Mesendoderm (in vitro differentiated cells): ENCODE measurements at regions not wholly inside any gene's neighbourhood (a gene's known extent, or its start where the extent isn't known, plus 50 kb on each side); places are given as distances from the start of the nearest gene placed in this dataset.

ENCODE experiments used
- DNase-seq: peaks from one replicate; pipeline ENCODE4 v3.0.0; 2013
- H2AK5ac ChIP-seq: 2 replicates; pipeline ENCODE4 v1.6.1; 2013; ENCODE audit warnings: low read length, inconsistent platforms
- H2BK120ac ChIP-seq: 2 replicates; pipeline ENCODE4 v1.6.1; 2013; ENCODE audit warnings: low read depth, mild to moderate bottlenecking, low read length, moderate library complexity, mixed read lengths
- H2BK15ac ChIP-seq: replicated peaks from 2 replicates; pipeline ENCODE4 v1.6.1; 2013; ENCODE audit warnings: low read depth, mild to moderate bottlenecking, moderate library complexity
- H2BK5ac ChIP-seq: 2 replicates; pipeline ENCODE4 v1.6.1; 2013; ENCODE audit warnings: low read length, inconsistent platforms
- H3K18ac ChIP-seq: 2 replicates; pipeline ENCODE4 v1.6.1; 2013; ENCODE audit warnings: mild to moderate bottlenecking, low read length, mixed read lengths
- H3K23ac ChIP-seq: one replicate; pipeline ENCODE4 v1.6.1; 2013; ENCODE audit warnings: low read length
- H3K27ac ChIP-seq: 2 replicates; pipeline ENCODE4 v1.5.1; 2013; ENCODE audit warnings: low read depth, mild to moderate bottlenecking, inconsistent platforms, low read length, moderate library complexity
- H3K27me3 ChIP-seq: 2 replicates; pipeline ENCODE4 v1.6.1; 2013; ENCODE audit warnings: low read length, control low read depth, mild to moderate bottlenecking, inconsistent platforms; ENCODE audit not compliant: insufficient read depth, poor library complexity
- H3K36me3 ChIP-seq: 2 replicates; pipeline ENCODE4 v1.6.1; 2013; ENCODE audit warnings: low read length, inconsistent platforms; ENCODE audit not compliant: control insufficient read depth, insufficient read depth
- H3K4ac ChIP-seq: one replicate; pipeline ENCODE4 v1.6.1; 2013; ENCODE audit warnings: low read depth, mild to moderate bottlenecking, low read length, moderate library complexity
- H3K4me1 ChIP-seq: 2 replicates; pipeline ENCODE4 v1.6.1; 2013; ENCODE audit warnings: low read depth, low read length, inconsistent platforms; ENCODE audit not compliant: control insufficient read depth
- H3K4me2 ChIP-seq: 2 replicates; pipeline ENCODE4 v1.6.1; 2013; ENCODE audit warnings: low read length
- H3K4me3 ChIP-seq: 2 replicates; pipeline ENCODE4 v1.5.1; 2013; ENCODE audit warnings: mild to moderate bottlenecking, low read length
- H3K56ac ChIP-seq: one replicate; pipeline ENCODE4 v1.6.1; 2013; ENCODE audit warnings: low read length
- H3K79me1 ChIP-seq: 2 replicates; pipeline ENCODE4 v1.6.1; 2013; ENCODE audit warnings: low read length, inconsistent platforms
- H3K79me2 ChIP-seq: 2 replicates; pipeline ENCODE4 v1.6.1; 2013; ENCODE audit warnings: mild to moderate bottlenecking, low read length; ENCODE audit not compliant: control insufficient read depth, insufficient read depth
- H3K9ac ChIP-seq: 2 replicates; pipeline ENCODE4 v1.6.1; 2013; ENCODE audit warnings: low read length, inconsistent platforms
- H4K5ac ChIP-seq: one replicate; pipeline ENCODE4 v1.6.1; 2013; ENCODE audit warnings: low read length
- H4K8ac ChIP-seq: one replicate; pipeline ENCODE4 v1.6.1; 2013; ENCODE audit warnings: low read depth, mild to moderate bottlenecking, control low read depth, low read length, moderate library complexity
- WGBS: extraction: QIAGEN DNeasy Blood & Tissue Kit; methylation state at CpG from one replicate; pipeline ENCODE4 v1.1.7; 2013; ENCODE audit warnings: low lambda C conversion rate, missing lambda C conversion rate; ENCODE audit not compliant: insufficient coverage; ENCODE audit errors: extremely low coverage; 5-methylcytosine and 5-hydroxymethylcytosine counted together

GRCh38 chr12:43126652-43127375 is 425.2 kb downstream of the ADAMTS20 start:
- Histone ChIP-seq H3K4me1 (no peaks in the 10 kb centered on the region), H3K4ac (no peak overlapping the region), H2BK120ac (no peak overlapping the region), H3K56ac (no peak overlapping the region), H2BK15ac (no peak overlapping the region), H3K79me1 (no peaks in the 10 kb centered on the region), H2AK5ac (no peak overlapping the region), H3K79me2 (no peaks in the 10 kb centered on the region), H2BK5ac (no peak overlapping the region), H3K4me2 (no peak overlapping the region), H3K23ac (no peak overlapping the region), H3K9ac (no peak overlapping the region), H4K5ac (no peak overlapping the region), H3K4me3 (no peak overlapping the region), H3K27me3 (no peaks in the 10 kb centered on the region), H3K36me3 (no peaks in the 10 kb centered on the region), H3K27ac (no peak overlapping the region), H4K8ac (no peak overlapping the region), H3K18ac (no peak overlapping the region)
- DNase-seq, result no peak
- no CpG with 5 or more reads among the region's 2 CpGs for WGBS

- H3K23ac ChIP-seq, result no peak overlapping the region
- no peak overlapping the region for H2BK120ac ChIP-seq
- no peaks in the 10 kb centered on the region for H3K36me3 ChIP-seq
- no peaks in the 10 kb centered on the region for H3K79me2 ChIP-seq
- H3K18ac ChIP-seq, result no peak overlapping the region
- no peaks in the 10 kb centered on the region for H3K27me3 ChIP-seq
- no peak overlapping the region for H2BK5ac ChIP-seq
- no peak overlapping the region for H2BK15ac ChIP-seq
- no peak overlapping the region for H3K27ac ChIP-seq
- H3K4me3 ChIP-seq, result no peak overlapping the region
- H4K8ac ChIP-seq, result no peak overlapping the region
- H2AK5ac ChIP-seq, result no peak overlapping the region
- no peak overlapping the region for H3K4me2 ChIP-seq
- no peak for DNase-seq
- H3K56ac ChIP-seq, result no peak overlapping the region
- no peak overlapping the region for H3K9ac ChIP-seq
- H3K4ac ChIP-seq, result no peak overlapping the region
- no peaks in the 10 kb centered on the region for H3K79me1 ChIP-seq
- no peaks in the 10 kb centered on the region for H3K4me1 ChIP-seq
- H4K5ac ChIP-seq, result no peak overlapping the region
These were observed 428.5 kb downstream of the ADAMTS20 start for GRCh38 chr12:43123461-43123860.

DNA sequence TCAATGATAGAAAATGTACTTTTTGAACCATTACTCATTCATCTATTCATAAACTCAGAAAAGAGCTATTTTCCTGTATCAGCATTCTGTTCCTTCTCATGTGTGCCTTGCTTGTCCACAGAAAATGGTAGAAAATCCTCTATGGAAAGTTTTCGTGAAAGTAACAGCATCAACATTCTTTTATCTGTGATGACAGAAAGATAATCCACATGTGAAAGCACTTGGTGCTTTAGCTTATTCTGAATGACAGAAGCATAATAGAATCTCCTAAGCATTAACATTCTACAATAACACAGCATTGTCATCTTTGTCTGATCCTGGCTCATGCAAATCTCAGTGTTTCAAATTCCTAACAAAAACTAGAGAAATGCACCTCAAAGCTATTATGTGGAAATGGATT is 431.9 kb downstream of the ADAMTS20 start:
- Histone ChIP-seq H3K79me1 (no peaks in the 10 kb centered on the region), H3K56ac (no peak overlapping the region), H4K5ac (no peak overlapping the region), H3K27me3 (no peaks in the 10 kb centered on the region), H3K27ac (no peak overlapping the region), H3K4me3 (no peak overlapping the region), H2BK5ac (no peak overlapping the region), H2BK15ac (no peak overlapping the region), H3K4me2 (no peak overlapping the region), H3K4me1 (no peaks in the 10 kb centered on the region), H3K4ac (no peak overlapping the region), H2BK120ac (no peak overlapping the region), H2AK5ac (no peak overlapping the region), H3K79me2 (no peaks in the 10 kb centered on the region), H3K18ac (no peak overlapping the region), H3K23ac (no peak overlapping the region), H3K36me3 (no peaks in the 10 kb centered on the region), H3K9ac (no peak overlapping the region), H4K8ac (no peak overlapping the region)
- WGBS, result no CpG with 5 or more reads among the region's 1 CpG
- no peak for DNase-seq

DNA sequence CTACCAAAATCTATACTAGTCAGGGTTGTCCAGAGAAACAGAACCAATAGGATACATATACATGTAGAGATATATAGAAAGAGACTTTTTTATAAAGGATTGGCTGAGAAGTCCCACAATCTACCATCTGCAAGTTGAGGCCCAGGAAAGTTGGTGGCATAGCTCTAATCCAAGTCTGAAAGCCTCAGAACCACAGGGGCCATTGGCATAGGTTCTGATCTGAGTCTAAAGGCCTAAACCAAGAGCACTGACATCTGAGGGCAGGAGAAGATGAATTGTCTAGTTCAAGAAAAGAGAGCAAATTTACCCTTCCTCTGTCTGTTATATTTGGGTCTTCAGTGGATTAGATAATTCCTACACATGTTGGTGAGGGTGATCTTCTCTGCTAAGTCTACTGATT is 433.1 kb downstream of the ADAMTS20 start:
- Histone ChIP-seq H3K4me3 (no peak overlapping the region), H3K4ac (no peak overlapping the region), H3K27ac (no peak overlapping the region), H3K4me2 (no peak overlapping the region), H3K4me1 (no peaks in the 10 kb centered on the region), H2AK5ac (no peak overlapping the region), H3K27me3 (no peaks in the 10 kb centered on the region), H4K5ac (no peak overlapping the region), H3K23ac (no peak overlapping the region), H2BK15ac (no peak overlapping the region), H3K36me3 (no peaks in the 10 kb centered on the region), H3K9ac (no peak overlapping the region), H3K18ac (no peak overlapping the region), H2BK120ac (no peak overlapping the region), H2BK5ac (no peak overlapping the region), H3K79me1 (no peaks in the 10 kb centered on the region), H4K8ac (no peak overlapping the region), H3K79me2 (no peaks in the 10 kb centered on the region), H3K56ac (no peak overlapping the region)
- no peak for DNase-seq

DNA sequence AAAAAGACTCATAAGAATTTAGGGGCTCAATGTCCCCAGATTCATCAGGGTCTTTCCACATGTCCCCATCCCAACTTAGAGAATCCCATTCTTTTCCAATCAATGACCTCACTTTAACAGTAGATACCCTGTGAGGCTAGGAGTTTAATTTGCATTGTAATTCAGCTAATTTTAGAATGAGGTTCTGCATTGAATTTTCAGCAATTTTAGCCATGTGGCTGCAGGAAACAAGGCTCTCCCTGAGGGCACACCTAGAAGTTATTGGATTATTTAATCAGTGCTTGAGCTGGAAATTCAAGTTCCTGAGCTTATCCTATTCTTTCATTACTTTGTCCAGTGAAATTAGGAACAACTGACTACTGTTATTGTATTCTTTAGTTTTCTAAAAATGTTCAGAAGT is 433.8 kb downstream of the ADAMTS20 start:
- Histone ChIP-seq H3K36me3 (no peaks in the 10 kb centered on the region), H2AK5ac (no peak overlapping the region), H3K18ac (no peak overlapping the region), H3K4ac (no peak overlapping the region), H4K5ac (no peak overlapping the region), H3K4me3 (no peak overlapping the region), H2BK15ac (no peak overlapping the region), H3K4me1 (no peaks in the 10 kb centered on the region), H4K8ac (no peak overlapping the region), H3K79me1 (no peaks in the 10 kb centered on the region), H3K56ac (no peak overlapping the region), H3K79me2 (no peaks in the 10 kb centered on the region), H3K4me2 (no peak overlapping the region), H3K27ac (no peak overlapping the region), H2BK120ac (no peak overlapping the region), H2BK5ac (no peak overlapping the region), H3K9ac (no peak overlapping the region), H3K23ac (no peak overlapping the region), H3K27me3 (no peaks in the 10 kb centered on the region)
- no peak for DNase-seq

DNA sequence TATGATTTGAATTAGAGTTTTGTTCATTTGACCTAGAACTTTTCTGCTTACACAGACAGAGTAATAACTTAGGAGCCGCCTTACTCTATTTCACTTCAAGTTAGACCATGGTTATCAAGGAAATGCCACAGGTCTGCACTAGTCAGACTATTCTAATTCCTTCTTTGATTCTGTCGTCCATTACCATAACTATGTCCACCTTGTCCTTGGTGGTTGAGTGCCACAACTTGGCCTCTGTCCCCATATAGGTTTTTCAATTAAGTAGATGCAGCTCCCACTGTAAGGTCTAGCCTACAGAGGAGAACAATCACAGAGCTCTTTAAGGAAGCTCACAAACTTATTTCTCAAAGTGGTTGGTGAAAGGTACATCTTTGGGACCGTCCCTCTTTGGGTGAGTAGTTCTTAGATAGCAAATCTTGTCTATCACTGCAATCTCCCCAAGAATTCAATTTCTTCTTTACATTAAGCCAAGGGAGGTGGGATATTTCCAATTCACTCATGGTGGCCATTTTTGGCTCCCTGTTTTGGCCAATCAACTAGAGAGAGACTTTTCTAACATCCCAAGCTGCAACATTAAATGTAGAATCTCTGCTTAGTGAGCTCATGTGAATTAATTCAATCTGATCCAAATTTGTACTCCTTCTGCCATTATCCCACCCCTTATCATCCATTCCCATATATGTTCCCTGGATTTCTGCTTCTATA is 434.6 kb downstream of the ADAMTS20 start:
- no peak overlapping the region for H2AK5ac ChIP-seq
- DNase-seq, result no peak
- H3K4me3 ChIP-seq, result no peak overlapping the region
- H3K18ac ChIP-seq, result no peak overlapping the region
- H3K4me1 ChIP-seq, result no peaks in the 10 kb centered on the region
- H2BK5ac ChIP-seq, result no peak overlapping the region
- no peak overlapping the region for H3K56ac ChIP-seq
- no peak overlapping the region for H3K23ac ChIP-seq
- H3K4me2 ChIP-seq, result no peak overlapping the region
- no peak overlapping the region for H2BK15ac ChIP-seq
- no peak overlapping the region for H2BK120ac ChIP-seq
- H3K79me1 ChIP-seq, result no peaks in the 10 kb centered on the region
- no peak overlapping the region for H3K9ac ChIP-seq
- no peaks in the 10 kb centered on the region for H3K27me3 ChIP-seq
- H3K4ac ChIP-seq, result no peak overlapping the region
- no CpG with 5 or more reads among the region's 3 CpGs for WGBS
- H4K8ac ChIP-seq, result no peak overlapping the region
- H4K5ac ChIP-seq, result no peak overlapping the region
- no peaks in the 10 kb centered on the region for H3K79me2 ChIP-seq
- H3K36me3 ChIP-seq, result no peaks in the 10 kb centered on the region
- H3K27ac ChIP-seq, result no peak overlapping the region
